B cell (primary cell): ENCODE measurements at regions not wholly inside any gene's neighbourhood (a gene's known extent, or its start where the extent isn't known, plus 50 kb on each side); places are given as distances from the start of the nearest gene placed in this dataset.

Source experiments
- ATAC-seq: fragments of 200-7000 bp; cut with Tn5 transposase; one replicate; pipeline ENCODE4 v1.10.0; 2021; ENCODE audit warnings: low read depth, mild to moderate bottlenecking, moderate number of reproducible peaks, moderate library complexity
- CTCF ChIA-PET: fragments of 350-600 bp; sonication (Branson Sonifier 250); formaldehyde crosslinking; loops from one replicate; lab custom pipeline; 2021; ENCODE audit warnings: antibody characterized with exemption, inconsistent platforms; lab: Charles Lee
- POLR2A ChIA-PET: fragments of 350-600 bp; sonication (Branson Sonifier 250); formaldehyde crosslinking; loops from one replicate; lab custom pipeline; 2021; ENCODE audit warnings: antibody characterized with exemption; lab: Charles Lee
- DNase-seq: peaks from one replicate; pipeline ENCODE4 v3.0.0; 2013
- H2AFZ ChIP-seq: 2 replicates; pipeline ENCODE4 v1.6.1; 2012; ENCODE audit warnings: mild to moderate bottlenecking, low read depth, low read length; ENCODE audit not compliant: insufficient read depth, poor library complexity, severe bottlenecking
- H3K27ac ChIP-seq, 2 donors: 1 replicate in 1 of 2; 2 replicates in 1 of 2; pipeline ENCODE4 v1.5.1; 2012 to 2013; ENCODE audit warnings: low read length in 2 of 2, mild to moderate bottlenecking in 2 of 2, moderate library complexity in 1 of 2
- H3K27me3 ChIP-seq, 4 experiments: fragments of 200-600 bp in 1 of 4; sonication (generic) in 1 of 4; replicated peaks in 1 of 4; 1 replicate in 2 of 4; 2 replicates in 2 of 4; pipeline versions ENCODE4 v1.6.1 to v1.7.0; 2013 to 2016; ENCODE audit warnings: low read length in 3 of 4, mild to moderate bottlenecking in 2 of 4, mixed read lengths in 1 of 4, moderate library complexity in 1 of 4; ENCODE audit not compliant: insufficient read depth in 4 of 4, control insufficient read depth in 3 of 4; ENCODE audit errors: control extremely low read depth in 1 of 4
- H3K36me3 ChIP-seq, 2 experiments: replicated peaks in 1 of 2; 1 replicate in 1 of 2; 2 replicates in 1 of 2; pipeline versions ENCODE4 v1.6.1 to v1.7.1; 2013; ENCODE audit warnings: low read length in 1 of 2; ENCODE audit not compliant: insufficient read depth in 2 of 2, control insufficient read depth in 1 of 2; ENCODE audit errors: control extremely low read depth in 1 of 2, extremely low read depth in 1 of 2
- H3K4me1 ChIP-seq, 2 donors: fragments of 200-600 bp in 1 of 2; sonication (generic) in 1 of 2; 1 replicate in 1 of 2; 2 replicates in 1 of 2; pipeline versions ENCODE4 v1.5.1 to v1.6.1; 2013 to 2017; ENCODE audit warnings: low read length in 2 of 2; ENCODE audit not compliant: control insufficient read depth in 2 of 2, insufficient read depth in 2 of 2
- H3K4me2 ChIP-seq: replicated peaks from 2 replicates; pipeline ENCODE3; 2012; ENCODE audit warnings: mild to moderate bottlenecking, low read depth, low read length; ENCODE audit not compliant: poor library complexity, severe bottlenecking
- H3K4me3 ChIP-seq, 5 experiments: fragments of 200-600 bp in 1 of 5; sonication (generic) in 1 of 5; 1 replicate in 3 of 5; 2 replicates in 2 of 5; pipeline versions ENCODE4 v1.5.1 to v1.7.0; 2011 to 2016; ENCODE audit warnings: low read length in 4 of 5, mild to moderate bottlenecking in 4 of 5, low read depth in 2 of 5, control low read depth in 1 of 5, moderate library complexity in 1 of 5; ENCODE audit not compliant: insufficient read depth in 1 of 5; ENCODE audit errors: control extremely low read depth in 1 of 5, extremely low read depth in 1 of 5
- H3K79me2 ChIP-seq: fragments of 200-600 bp; sonication (generic); one replicate; pipeline ENCODE4 v1.6.0; 2016; ENCODE audit warnings: low read length; ENCODE audit not compliant: control insufficient read depth, insufficient read depth
- H3K9ac ChIP-seq: fragments of 200-600 bp; sonication (generic); 2 replicates; pipeline ENCODE4 v1.6.1; 2017; ENCODE audit warnings: mild to moderate bottlenecking, low read length, moderate library complexity
- H3K9me3 ChIP-seq, 3 donors: one replicate each; pipeline versions ENCODE4 v1.6.1 to v1.7.1; 2013; ENCODE audit warnings: low read length in 2 of 3; ENCODE audit not compliant: control insufficient read depth in 2 of 3, insufficient read depth in 1 of 3; ENCODE audit errors: control extremely low read depth in 1 of 3
- H4K20me1 ChIP-seq: 2 replicates; pipeline ENCODE4 v1.6.0; 2012; ENCODE audit warnings: mild to moderate bottlenecking, low read length; ENCODE audit not compliant: insufficient read depth, control insufficient read depth, poor library complexity, severe bottlenecking
- H3K27ac Mint-ChIP-seq: one replicate; pipeline ENCODE4 v1.8.0; 2021; ENCODE audit warnings: mixed read lengths
- H3K27me3 Mint-ChIP-seq: one replicate; pipeline ENCODE4 v1.8.0; 2021; ENCODE audit warnings: mixed read lengths
- H3K4me1 Mint-ChIP-seq: one replicate; pipeline ENCODE4 v1.8.0; 2021; ENCODE audit warnings: mixed read lengths
- H3K4me3 Mint-ChIP-seq: one replicate; pipeline ENCODE4 v1.8.0; 2021; ENCODE audit warnings: mixed read lengths
- H3K9me3 Mint-ChIP-seq: one replicate; pipeline ENCODE4 v1.8.0; 2022; ENCODE audit warnings: mixed read lengths; ENCODE audit not compliant: insufficient read depth
- CTCF ChIP-seq: fragments of 200-600 bp; IDR thresholded peaks from one replicate; pipeline ENCODE4 v1.8.0; 2022; ENCODE audit warnings: antibody characterized with exemption, mild to moderate bottlenecking
- EZH2 ChIP-seq: IDR thresholded peaks from 2 replicates; pipeline ENCODE4 v1.6.1; 2012; ENCODE audit warnings: borderline replicate concordance, low read depth, mild to moderate bottlenecking, moderate library complexity, low read length; ENCODE audit not compliant: insufficient read depth, poor library complexity, severe bottlenecking
- WGBS: methylation state at CpG from one replicate; pipeline ENCODE4 v1.1.5; 2013; ENCODE audit warnings: missing lambda C conversion rate; ENCODE audit not compliant: insufficient coverage; 5-methylcytosine and 5-hydroxymethylcytosine counted together
- intact Hi-C: fragments of 100-400 bp; cut with micrococcal nuclease; formaldehyde crosslinking; loops from one replicate; pipeline ENCODE4 v1.10.0; 2022

GRCh38 chr4:8725845-8726244, 133.3 kb downstream of the CPZ start:
- CTCF ChIA-PET = no interaction called here

More at GRCh38 chr4:8725845-8726244, 133.3 kb downstream of the CPZ start:
- no peaks in the 10 kb centered on the region for H3K79me2 ChIP-seq
- no peaks in the 10 kb centered on the region for H3K4me1 Mint-ChIP-seq
- H3K4me3 Mint-ChIP-seq = no peak overlapping the region
- intact Hi-C loops = no loop called here
- H3K9ac ChIP-seq = no peak overlapping the region
- POLR2A ChIA-PET = no interaction called here
- no peak overlapping the region for H3K27ac ChIP-seq
- H3K4me3 ChIP-seq = no peak overlapping the region
- no peaks in the 10 kb centered on the region for H3K9me3 Mint-ChIP-seq
- TF ChIP-seq CTCF (no peak), EZH2 (no peak)
- no peaks in the 10 kb centered on the region for H3K27me3 ChIP-seq
- no peaks in the 10 kb centered on the region for H4K20me1 ChIP-seq
- peaks cover 0 to 18% (median 0%) of the 10 kb centered on the region in 3 donors for H3K9me3 ChIP-seq
- no peak for ATAC-seq
- no peaks in the 10 kb centered on the region for H3K27me3 Mint-ChIP-seq
- no peaks in the 10 kb centered on the region for H3K36me3 ChIP-seq
- H3K27ac Mint-ChIP-seq = no peak overlapping the region
- H3K4me1 ChIP-seq = no peaks in the 10 kb centered on the region
- no peak overlapping the region for H3K4me2 ChIP-seq
- H2AFZ ChIP-seq = no peak overlapping the region
- 85% methylated on average over 9 of the region's 10 CpGs for WGBS
- no peak for DNase-seq
